Muscle of arm (tissue), 1 donor: ENCODE measurements at regions not wholly inside any gene's neighbourhood (a gene's known extent, or its start where the extent isn't known, plus 50 kb on each side); places are given as distances from the start of the nearest gene placed in this dataset.

Experiments used
- DNase-seq: peaks from one replicate; pipeline ENCODE4 v3.0.0-alpha.2; 2013

DNA sequence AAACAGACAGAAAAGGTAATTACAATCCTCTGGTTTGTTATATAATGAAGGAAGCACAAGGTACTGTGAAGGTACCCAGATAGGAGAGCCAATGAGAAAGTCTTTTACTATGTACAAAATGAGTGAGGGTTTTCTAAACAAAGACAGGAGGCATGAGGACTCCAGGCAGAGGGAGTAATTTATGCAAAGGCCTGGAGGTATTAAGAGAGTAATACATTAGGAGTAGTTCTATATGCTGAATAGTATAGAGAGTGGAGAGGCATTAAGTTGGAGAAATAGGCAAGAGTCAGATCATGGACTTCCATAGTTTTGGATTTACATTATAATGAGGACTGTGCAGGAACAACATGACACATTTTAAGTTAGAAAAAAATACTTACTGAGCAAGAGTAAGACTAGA is 216.0 kb downstream of the SCG2 start:
- no peak for DNase-seq

DNA sequence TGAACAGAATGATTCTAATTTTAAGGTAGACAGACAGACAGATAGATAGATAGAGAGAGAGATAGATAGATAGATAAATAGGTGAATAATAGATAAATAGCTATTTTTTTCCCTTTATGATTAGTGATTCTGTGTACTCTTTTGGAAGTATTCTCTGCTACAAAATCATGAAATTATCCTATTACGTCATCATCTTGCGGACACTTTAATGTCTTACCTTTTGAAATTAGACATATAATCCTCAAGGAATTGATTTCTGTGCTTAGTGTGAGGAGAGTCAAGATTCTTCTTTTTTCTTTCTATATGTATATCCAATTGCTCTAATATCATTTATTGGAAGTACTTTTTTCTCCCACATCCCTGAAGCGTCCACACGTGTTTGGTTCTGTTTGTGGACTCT is 215.2 kb downstream of the SCG2 start:
- DNase-seq, result no peak

DNA sequence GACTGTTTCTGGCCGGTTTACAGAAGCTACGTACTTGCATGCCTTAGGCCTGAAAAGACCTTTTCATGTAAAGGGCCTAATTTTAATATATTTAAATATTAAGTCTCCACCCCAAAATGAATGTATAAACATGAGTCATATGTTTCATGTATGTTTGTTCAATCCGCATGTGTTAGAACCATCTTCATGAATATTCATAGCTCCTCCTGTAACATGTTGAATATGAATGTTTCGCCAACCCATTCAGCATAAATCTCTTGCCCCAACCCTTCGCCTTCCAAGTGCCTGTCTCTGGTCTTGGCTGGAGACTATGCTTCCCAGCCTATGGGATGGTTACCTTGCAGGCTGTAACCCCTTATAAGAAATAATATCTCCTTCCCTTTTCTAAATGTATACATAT is 212.5 kb downstream of the SCG2 start:
- no peak for DNase-seq

DNA sequence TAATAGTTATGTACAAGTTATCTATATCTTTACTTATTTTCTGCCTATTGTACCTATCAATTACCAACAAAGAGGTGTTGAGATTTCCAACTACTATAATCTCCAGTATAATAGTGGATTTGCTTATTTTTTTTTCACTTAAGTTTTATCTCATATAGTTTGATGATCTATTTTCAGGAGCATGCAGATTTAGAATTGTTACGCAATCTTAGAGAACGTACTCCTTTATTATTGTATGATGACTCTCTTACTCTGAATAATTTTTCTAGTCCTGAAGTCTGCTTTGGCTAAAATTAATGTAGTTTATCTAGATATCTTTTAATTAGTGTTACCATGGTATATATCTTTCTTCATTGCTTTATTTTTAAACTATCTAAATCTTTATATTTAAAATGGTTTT is 205.2 kb downstream of the SCG2 start:
- DNase-seq, result no peak

DNA sequence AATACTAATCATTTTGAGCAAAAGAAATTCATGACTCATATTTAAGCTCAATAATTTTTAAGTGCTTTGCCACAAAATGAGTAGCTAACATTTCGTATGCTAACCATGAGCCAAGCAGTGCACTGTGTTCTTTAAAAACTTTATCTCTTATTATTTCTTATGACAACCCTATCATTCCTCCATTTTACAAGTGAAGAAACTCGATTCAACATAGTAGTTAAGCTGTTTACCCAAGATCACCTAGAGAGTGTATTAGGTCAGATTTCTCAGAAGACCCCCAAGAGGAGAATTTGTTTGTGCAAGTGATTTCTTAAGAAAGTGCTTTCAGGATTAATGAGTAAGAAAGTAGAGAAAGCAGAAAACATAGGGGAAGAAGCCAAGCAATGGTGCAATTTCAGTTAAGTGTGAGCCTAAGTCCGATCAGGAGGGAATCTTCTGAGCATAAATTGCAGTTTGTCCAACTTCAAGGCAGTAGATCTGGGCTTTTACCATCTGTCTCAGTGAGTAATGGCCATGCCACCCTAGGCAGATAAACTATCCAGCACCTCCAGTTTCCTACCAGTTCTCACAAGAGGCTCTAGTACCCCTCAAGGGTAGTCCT is 202.7 kb downstream of the SCG2 start:
- DNase-seq, result no peak

DNA sequence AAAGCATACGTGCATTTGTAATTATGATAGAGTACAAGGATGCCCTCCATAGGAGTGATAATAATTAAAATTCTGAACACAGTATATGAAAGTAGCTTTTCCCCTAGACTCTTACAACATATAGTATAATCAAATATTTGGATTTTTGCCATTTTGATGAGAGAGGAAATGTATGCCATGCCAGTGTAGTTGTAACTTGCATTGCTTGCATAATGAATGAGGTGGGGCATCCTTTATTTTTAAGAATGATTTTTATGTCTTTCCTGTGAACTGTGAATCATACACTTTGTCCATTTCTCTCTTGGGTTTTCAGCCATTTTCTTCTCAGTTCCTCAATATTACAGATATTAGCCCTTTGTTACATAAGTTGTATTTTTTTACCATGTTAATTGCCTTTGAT is 197.5 kb downstream of the SCG2 start:
- DNase-seq, result no peak

DNA sequence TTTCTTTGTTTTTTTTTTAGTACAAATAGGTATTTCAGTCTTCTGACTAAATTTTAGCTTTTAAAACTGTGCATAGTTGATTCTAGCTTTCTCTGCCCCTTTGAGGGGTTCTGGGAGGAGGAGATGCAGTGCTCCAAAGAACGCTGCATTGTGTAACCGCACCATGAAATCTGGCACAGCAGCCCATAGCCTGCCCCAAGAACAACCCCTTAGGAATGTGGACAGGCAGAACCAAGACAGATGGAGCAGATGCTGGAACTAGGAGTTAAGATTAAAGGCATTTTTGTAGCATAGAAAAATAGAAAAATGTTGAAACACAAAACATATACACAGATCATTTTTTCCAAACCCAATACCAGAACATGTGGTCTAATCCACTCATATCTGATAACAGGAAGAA is 187.5 kb downstream of the SCG2 start:
- DNase-seq, result no peak

DNA sequence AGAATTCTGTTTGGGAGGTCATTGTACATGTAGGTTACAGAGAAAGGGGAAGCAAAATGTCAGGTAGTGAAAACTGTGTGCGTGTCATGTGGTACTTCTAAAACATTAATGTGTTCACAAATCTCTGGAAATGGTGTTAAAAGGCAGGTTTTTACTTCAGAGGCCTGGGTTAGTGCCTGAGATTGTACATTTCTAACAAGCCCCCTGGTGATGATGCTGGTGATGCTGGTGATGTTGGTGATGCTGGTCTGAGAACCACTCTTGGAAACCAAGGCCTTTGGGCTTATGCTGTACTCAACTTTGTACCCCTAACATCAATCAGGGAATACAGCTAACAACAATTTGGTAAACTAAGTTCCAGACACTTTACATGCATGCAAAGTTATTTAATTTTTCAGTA is 187.1 kb downstream of the SCG2 start:
- no peak for DNase-seq

DNA sequence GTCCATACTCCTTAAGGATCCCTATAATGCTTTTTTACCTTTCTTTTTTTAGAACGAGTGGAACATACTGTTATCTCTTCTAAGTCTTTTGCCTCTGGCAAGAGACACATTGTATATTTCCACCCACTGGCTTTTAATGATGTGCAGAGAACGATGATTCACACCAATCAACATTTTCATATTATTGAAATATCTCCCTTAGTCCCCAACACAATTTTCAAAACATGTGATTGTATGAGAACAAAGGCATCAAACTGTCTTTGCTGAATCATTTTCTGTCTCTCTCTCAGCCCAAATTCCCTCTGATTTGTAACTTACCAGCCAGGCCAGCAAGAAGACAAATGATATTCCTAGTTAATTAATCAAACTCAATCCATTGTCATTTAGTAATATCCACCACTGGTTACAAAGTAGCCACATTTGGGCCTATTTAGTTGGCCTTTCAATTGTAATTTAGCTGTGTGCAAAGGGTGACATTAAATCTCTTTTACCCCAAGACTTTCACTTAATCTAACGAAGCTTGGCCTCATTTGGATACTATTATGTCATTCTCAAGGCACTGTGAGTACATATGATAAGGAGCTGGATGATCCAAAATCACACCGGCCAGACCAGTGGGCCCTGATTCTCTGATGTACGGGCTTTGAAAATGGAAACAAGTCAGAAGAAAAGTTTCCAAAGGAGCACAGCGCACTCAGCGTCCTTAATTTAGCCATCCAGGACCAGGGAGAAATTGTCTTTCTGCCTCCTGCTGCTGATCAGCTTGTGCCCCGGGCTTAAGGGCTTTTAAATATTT is 185.1 kb downstream of the SCG2 start:
- DNase-seq, result no peak

DNA sequence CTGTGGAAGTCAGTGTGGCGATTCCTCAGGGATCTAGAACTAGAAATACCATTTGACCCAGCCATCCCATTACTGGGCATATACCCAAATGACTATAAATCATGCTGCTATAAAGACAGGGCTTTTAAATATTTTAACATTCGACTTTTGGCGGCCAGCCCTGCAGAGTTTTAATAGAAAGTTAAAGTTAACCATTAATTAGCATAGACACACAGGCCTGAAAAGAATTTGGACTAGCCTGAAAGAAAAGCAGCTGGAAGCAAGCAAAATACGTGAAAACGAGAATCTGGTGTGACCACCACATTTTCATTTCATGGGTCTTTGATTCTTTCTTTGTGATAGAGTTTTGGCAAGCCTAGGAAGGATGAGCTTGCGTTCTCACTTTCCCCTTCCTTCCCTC is 184.0 kb downstream of the SCG2 start:
- no peak for DNase-seq

DNA sequence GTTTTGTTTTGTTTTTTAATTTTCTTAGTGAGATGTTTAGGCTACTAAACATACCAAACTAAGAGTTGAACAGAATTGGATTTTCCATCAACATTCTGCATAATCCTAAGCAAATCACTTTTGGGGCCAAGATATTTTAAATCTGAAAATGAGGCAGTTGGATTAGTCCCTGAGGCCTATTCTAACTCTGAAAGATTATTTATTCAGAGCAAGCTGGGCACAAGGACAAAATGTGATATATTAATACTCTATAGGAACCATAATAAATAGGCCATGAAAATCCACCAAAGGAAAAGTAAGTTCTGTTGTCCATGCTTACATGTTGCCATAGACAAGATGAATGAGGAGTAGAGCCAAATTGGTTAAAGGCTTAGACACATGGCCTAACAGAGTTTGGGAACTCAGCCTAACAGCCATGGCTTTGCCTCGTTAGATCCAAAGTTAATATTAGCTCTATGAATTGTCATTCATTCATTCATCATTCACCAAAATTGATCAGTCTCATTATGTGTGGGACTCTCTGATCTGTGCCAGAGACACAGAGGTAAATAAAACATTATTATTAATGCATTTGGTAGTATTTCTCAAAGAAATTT is 183.5 kb downstream of the SCG2 start:
- DNase-seq, result peak; percentile 34

DNA sequence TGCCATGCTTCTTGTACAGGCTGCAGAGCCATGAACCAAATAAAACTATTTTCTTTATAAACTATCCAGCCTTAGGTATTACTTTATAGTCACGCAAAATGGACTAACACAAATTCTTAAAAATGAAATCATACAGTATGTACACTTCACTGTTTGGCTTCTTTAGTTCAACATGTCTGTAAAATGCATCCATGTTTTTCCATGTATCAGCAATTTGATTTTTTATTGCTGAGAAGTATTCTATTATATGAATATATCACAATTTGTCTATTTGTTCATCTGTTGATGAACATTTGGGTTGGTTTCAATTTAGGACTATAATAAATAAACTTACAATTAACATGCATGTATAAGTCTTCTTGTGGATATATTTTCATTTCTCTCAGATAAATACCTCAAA is 182.1 kb downstream of the SCG2 start:
- no peak for DNase-seq

DNA sequence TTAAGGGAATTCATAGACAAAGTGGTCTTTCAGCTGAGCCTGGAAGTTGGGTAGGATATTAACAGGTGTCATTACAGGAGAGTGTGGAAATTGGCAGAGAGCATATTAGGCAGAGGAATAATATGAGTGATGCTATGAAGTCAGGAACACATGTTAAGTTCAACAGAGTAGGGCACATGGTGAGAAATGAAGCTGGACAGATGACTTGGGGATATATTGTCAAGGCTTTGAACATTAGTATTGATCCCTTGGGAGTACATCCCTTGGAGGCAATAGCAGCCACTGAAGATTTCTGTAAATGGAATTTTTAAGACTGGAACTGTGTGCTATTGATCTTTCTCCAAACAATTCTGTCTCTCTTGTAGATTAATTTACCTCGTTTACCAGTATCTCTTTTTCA is 170.7 kb downstream of the SCG2 start:
- DNase-seq, result no peak

DNA sequence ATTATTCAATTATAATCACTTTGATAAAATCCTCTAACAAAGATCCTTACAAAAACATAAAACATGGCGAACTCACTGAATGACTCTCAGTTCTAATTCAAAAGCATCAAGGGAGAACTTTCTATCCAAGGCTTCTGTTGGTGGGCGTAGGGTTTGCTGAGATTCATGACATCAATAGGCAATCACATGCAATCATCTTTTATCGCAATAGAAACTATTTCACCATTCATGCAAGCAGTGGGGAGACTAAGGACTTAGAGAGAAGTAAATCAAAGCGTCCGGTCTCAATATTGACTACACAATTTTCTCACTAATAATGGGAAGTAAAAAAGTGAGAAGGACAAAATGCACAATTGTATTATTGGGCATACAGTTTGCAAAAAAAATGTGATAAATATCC is 168.7 kb downstream of the SCG2 start:
- no peak for DNase-seq

DNA sequence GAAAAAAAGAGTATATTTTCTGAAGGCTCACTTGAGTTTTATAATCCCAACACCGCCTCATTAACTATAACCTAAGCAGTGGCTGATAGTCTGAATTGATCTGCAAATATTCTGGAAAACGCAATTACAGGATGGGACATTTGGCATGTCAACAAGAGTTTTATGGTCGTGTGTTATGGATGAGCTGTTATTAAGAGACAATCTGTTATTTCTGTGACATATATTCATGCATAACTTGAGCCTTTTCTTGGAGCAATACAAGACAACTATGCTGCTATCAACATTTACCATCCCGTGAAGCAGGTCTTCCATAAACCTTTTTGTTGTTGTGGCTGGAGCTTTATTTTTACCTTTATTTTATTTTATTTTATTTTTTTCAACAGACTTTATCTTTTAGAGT is 164.4 kb downstream of the SCG2 start:
- no peak for DNase-seq

DNA sequence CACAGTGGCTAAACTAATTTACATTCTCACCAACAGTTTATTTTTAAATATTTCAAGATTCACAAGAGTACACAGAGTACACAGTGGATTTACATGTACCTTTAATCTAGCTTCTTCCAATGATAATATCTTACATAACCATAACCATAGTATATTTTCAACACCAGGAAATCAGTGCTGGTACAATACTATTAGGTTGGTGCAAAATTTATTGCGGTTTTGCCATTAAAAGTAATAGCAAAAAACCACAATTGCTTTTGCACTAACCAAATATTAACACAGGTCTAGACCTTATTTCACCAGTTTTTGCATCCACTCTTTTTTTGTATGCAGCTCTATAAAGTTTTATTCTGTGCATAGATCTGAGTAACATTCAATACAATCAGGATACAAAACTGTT is 163.0 kb downstream of the SCG2 start:
- DNase-seq, result no peak

DNA sequence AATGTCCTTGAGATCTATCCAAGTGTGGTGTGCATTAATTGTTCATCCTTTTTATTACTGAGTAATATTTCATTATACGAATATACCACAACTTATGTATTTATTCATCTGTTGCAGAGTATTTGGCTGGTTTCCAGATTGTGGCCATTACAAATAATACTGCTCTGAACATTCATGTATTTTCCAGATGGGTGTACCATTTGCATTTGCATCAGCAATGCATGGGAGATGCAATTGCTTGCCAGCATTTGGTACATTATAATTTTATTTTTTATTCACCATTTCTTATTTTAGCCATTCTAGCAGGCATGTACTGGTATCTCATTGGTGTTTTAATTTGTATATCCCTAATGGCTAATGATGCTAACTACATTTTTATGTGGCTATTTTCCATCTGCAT is 162.4 kb downstream of the SCG2 start:
- no peak for DNase-seq

DNA sequence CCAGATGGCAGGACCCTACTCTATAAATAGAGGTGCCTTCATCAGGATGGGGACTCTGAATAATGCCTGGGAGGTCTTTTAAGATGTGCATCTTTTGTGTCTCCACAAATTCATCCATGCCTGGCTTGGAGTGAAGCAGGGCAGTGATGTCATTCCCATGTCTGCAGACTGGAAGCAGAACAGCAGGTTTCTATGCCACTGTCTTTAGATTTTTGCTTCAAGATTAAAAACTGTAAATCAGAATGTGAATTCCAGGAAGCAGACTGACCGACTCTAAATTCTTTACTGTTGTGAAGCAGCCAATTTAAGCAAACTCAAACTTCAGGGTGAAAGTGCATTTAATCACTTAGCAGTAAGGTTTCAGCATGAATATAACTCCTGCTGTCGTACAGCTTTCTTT is 159.3 kb downstream of the SCG2 start:
- DNase-seq, result no peak

DNA sequence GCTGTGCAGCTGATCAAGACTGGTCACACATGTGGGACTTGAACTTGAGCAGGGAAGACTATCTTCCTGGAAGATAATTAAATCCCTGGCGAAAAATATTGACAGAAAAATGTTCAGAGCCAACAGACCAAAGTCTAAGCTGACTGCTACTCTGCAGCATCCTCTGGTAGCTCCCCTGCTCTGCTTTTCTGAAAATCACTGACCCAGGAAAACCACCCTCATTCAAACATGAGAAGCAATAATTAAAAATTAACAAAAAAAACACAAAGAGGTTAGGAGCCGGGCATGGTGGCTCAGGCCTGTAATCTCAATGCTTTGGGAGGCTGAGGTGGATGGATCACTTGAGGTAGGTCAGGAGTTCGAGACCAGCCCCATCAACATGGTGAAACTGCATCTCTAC is 151.9 kb downstream of the SCG2 start:
- no peak for DNase-seq

DNA sequence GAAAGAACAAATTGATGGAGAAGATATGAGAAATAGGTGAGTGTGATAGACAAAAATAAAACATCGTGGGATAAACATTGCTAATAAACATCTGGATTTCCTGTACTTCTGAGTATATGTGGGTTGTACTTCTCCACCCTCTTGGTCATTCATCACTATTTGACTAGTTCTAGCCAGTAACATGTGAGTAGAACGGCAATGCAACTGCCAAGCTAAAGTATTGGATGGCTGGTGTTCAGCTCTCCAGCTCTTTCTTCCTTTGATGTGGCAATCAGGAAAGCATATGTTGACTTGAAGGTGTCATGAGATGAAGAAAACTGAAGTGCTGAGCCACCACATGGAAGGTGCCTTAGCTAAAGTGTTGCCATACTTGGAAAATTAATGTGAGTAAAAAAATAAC is 144.9 kb downstream of the SCG2 start:
- no peak for DNase-seq

DNA sequence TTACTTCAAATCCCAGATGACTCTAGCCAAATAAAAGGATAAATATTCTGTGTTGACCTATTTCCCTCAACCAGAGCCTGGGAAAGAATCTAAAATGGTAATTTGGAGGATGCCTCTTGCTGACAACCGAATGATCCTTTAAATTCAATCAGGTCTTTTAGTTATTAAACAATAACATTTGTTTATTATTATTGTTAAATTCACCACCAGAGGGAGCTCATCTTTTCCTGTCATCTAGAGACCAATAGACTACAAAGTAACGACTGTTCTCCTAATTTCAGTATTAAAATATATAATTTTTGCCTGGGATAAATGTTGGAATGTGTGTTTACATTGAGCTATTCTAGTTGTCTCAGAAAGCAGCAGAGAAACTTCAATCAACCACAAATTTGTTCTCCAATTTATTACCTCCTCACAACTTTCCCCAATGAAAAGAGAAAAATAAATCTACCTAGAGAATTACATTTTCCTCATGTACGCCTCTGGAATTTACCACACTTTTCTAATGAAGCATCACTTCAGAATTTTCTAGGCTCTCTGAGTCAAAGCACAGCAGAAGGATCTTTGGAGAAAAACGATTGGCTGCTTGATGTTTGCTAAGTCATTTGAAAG is 142.7 kb downstream of the SCG2 start:
- no peak for DNase-seq

DNA sequence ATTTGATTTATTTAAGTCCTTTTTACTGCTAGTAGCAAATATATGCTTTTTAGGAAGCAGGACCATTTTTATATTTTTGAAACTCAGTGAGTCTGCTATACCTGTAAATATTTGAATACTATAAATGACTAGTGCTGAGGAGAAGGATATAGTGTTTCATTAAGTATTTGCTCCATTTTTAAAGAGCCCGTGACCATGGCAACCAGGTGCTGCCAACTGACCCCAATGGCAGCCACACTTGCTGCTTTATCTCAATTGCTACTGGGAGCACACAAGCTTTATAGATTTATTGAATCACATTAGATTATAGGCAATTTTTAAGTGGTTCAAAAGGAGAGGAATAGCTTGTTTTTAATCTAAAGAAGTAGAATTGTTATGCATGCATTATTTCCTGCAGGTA is 142.0 kb downstream of the SCG2 start:
- no peak for DNase-seq

DNA sequence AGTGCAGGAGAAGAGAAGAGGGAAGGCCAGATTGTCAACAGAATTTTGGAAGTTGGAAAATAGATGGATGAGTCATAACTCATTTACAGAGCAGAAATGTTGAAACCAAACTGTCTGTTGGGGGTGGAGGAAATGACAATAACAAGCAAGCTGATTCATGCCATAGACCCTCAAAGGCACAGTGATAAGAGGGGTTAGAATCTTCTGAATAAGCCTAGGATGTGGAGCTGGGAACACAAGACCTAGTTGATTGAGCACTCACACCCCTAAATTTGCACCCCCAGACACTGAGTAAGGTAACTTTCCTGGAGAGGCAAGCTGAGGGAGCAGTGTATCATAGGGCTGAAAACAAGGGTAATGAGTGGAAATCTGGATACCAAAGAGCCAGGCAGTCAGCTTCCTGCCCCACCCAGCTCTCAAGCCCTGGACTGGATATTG is 141.4 kb downstream of the SCG2 start:
- DNase-seq, result no peak
